ENCODE measurements at regions not wholly inside any gene's neighbourhood (a gene's known extent, or its start where the extent isn't known, plus 50 kb on each side); places are given as distances from the start of the nearest gene placed in this dataset.
"Not testable (repeated sequence)": the region's sequence is repeated elsewhere in the genome, so short reads cannot be mapped to it uniquely, and the experiment has no call there.

DNA sequence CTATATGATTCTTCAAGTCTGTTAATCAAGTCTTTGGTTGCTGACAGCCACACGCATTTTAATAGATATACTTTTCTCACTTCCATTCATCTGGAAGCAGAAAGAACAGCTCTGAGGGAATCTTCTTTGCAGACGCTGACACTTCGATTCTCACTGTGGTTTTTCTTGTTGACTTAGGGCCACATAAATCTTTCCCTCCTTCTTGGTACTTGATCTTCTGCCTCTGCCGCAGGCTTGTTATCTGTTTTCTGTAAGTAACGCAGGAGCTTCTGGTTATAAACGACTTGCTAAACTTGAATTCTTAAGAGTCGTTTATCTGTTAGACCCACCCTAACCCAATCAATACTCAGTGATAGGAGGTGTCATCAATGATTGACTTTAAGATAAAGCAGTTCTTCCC, 268.8 kb upstream of the SULF2 start:
- DNase-seq (ENCODE audit: low read depth): no peak

DNA sequence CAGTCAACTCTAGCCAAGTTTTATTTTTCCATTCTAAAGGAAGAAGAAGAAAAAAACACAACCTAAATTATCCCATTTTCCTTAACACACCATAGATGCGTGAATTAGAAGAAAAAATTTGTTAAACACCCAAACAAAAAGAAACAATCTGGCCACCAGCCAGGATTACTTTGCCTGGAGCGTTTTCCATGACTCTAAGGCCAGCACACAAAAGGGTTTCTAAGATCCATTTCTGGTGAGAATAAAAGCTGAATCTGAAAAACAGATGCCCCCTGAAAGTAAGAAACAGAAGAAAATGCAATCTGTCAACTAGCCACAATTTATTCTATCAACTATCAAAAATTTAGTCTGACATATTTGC, 267.2 kb upstream of the SULF2 start:
- no peak for DNase-seq (ENCODE audit: low read depth)

DNA sequence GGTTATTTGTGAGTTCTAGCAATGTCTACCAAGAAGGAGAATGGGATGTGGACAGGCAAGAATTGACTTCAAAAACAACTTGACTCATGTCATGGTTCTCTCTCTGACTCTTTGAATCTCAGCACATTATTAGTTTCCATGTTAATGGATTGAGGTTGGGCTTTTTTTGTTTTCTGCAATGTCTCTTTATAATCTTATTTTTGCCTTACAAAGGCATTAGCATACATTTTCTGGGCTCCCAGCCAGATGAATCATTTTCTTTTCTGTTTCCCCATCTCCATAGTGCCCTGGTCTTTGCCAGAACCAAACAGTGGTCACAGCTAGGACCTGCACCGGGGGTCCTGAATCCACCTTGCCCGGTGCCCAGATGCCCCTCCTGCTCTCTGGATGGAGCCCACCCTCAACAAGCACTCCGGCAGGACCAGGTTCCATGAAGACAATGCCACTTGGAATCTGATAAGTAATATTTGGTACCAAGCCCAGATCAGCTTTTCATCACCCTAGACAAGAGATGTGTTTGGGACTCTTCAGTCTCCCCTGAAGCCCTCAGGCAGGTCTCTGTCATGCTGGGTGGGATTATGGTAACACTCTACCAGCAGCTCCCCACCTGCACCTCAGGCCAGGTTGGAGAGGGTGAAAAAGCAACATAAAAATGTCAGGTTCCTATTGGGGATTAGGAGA, 266.7 kb upstream of the SULF2 start:
- no peak for DNase-seq (ENCODE audit: low read depth)

DNA sequence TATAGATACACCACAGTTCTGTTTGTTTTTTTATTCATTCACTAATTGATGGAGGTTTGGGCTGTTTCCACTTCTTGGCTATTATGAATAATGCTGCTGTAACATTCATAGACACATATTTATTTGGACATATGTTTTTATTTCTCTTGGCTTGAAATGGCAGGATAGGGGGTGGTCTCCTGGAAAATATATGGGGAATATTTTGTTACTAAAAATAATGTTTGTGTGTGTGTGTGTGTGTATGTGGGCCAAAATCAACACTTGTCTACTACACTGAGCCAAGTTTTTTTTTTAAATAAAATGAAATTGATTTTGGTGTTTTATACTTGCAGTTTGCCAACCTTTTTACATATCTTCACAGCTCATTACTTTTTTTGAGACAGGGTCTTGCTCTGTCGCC, 264.4 kb upstream of the SULF2 start:
- DNase-seq (ENCODE audit: low read depth): no peak

DNA sequence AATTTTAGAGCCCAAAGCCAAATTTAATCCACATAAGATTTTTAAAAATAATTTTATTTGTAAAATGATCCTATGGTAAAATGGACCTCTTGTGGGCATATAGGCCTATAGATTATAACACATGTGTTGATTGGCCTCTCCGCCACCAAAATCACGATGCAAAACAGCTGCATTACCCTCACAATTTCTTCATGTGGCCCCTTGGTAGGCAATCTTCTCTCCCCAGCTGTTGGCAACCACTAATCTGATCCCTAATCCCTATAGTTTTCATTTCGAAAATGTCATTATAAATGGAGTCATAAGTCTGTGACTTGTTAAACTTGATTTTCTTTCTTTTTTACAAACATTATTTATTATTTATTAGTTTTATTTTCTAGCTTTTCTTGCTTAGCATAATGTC, 263.9 kb upstream of the SULF2 start:
- no peak for DNase-seq (ENCODE audit: low read depth)

DNA sequence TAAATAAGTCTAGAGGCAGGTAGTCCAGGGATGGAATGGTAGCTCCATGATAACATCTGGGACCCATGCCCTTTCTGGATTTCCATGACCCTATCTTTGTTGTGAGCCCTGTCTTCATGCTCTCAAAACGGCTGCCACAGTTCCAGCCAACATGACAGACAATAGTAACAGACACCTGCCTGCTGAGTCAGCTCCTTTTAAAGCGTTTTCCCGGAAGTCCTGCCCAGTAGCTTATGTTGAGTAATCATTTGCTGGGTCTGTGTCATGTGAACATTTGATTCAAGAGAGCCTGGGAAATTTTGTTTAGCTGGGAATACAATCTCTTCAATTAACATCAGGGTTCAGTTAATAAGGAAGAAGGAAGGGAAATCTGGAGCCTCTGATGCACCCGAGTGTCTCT, 262.2 kb upstream of the SULF2 start:
- no peak for DNase-seq (ENCODE audit: low read depth)

DNA sequence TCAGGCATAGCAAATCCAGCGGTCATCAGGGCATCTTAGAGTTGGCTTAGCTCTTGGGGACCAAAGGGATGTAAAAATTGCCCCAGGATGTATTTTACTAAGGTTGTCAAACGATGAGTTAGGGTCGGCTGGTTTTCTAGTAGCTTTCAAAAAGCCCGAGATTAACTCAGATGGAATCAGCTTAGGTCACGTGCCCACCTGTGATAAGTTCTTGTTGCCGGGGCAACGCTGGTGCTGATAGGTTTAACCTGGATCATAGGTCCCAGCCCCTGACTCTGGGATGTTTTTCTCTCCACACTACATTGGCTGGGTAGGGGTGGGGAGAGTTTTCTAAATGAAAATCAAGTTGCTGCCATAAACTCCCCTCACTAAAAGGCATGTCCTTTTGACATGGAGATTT, 257.3 kb upstream of the SULF2 start:
- no peak for DNase-seq (ENCODE audit: low read depth)

DNA sequence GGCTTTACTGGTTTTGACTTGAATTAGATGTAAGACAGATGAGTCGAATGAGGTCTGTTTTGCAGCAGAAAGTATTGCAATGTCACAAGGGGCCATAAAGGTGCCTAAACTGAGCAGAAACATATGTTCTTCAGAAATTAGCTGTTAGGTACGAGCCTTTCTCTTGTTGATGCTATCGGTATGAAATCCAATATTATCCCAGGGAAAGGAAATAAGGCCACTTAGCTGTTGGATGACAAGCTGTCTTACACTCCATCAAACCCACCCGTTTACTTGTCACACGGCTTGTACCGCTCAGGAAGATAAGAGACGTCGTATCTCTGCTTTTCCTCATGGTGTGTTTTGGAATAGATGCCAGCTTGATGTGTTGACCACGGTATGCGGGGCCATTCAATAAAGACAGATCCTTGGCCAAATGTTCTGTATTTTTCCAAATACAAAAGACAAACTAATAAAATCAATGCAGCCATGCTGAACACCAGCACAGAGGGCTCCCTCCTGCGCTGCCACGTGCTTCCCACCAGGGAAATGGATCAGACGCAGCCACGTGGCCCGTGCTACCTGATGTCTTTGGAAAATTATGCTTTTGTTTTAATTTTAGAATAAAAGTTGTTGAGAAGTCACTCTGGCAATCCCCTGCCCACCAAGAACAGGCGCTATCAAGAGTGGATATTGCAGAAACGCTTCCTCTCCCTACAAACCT, 255.9 kb upstream of the SULF2 start:
- no peak for DNase-seq (ENCODE audit: low read depth)

DNA sequence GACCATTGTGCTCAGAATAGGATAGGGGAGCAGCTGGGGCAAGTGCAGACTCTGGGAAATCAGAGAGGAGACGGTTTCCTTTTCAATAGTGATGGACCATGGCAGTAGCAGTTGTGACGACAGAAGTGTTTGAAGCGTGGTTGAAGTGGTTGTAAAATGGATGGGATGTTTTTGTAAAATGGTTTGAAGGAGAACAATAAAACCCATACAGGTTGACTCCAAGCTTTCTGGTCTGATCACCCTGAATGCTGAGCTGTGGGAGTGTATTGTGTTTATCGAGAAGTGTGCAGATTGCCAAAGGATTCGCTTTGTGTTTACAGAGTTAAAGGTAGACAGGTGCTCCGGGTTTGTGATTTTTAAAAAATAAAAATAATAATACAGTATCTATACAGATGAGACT, 255.2 kb upstream of the SULF2 start:
- no peak for DNase-seq (ENCODE audit: low read depth)

DNA sequence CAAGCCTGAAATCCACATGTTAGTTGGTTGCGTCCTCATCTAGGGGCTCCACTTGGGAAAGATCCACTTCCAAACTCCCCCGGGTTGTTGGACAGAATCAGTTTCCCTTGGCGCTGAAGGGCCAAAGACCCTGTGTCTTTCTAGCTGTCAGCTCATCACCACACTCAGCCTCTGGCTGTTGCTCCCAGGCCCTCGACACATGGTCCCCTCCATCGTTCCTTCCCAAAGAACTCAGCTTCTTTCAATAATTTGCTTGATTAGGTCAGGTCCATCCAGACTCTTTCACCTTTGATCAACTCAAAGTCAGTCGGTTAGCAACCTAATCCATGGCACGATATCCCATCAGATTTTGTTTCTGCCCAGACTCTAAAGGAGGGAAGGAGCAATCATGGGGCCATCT, 254.8 kb upstream of the SULF2 start:
- DNase-seq (ENCODE audit: low read depth): no peak

DNA sequence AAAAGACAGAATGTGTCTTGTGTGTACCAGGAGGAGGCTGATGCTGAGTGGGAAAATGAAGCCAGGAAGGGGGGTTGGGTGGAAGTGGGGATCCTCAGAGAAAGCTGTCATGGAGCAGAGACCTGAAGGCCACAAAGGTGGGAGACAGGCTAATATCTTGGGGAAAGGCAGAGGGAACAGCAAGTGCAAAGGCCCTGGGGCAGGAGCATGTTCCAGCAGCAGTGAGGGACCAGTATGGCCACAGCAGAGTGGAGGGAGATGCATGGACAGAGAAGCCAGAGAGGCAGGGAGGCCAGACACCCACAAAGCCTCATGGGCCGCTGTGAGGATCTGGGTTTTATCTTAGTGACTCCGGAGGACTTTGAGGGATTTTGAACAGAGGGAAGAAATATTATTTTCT, 254.2 kb upstream of the SULF2 start:
- no peak for DNase-seq (ENCODE audit: low read depth)

DNA sequence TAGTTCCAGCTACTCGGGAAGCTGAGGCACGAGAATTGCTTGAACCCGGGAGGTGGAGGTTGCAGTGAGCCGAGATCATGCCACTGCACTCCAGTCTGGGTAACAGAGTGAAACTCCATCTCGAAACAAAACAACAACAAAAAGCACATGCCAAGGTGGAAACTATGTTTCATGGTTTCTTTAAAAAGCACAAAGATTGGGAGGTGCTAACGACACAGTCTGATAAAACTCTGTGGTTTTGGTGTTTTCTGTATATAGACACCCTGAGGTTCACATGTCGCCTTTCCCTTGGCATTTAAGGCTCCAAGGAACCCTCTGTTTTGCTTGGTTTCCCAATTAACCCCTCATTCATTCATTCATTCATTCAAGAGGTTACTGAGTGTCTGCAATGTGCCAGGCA, 253.4 kb upstream of the SULF2 start:
- no peak for DNase-seq (ENCODE audit: low read depth)

DNA sequence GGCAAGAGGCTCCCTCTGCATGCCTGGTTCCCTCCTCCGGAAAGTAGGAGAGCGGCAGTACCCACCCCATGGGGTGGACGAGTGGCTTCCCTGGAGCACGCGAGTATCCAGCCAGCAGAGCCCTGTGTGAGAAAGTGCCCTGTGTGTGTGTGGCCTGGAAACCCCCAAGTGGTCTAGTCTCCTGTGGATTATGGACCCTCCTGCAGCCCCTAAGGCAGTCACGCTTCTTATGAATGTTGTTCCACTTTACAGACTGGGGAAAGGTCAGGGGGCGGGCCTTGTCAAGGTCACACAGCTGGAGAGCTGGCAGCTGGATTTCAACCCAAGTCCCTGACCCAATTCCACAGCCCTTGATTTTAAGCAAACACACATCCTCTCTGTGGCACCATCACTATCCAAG, 252.5 kb upstream of the SULF2 start:
- DNase-seq (ENCODE audit: low read depth): not testable (repeated sequence)

DNA sequence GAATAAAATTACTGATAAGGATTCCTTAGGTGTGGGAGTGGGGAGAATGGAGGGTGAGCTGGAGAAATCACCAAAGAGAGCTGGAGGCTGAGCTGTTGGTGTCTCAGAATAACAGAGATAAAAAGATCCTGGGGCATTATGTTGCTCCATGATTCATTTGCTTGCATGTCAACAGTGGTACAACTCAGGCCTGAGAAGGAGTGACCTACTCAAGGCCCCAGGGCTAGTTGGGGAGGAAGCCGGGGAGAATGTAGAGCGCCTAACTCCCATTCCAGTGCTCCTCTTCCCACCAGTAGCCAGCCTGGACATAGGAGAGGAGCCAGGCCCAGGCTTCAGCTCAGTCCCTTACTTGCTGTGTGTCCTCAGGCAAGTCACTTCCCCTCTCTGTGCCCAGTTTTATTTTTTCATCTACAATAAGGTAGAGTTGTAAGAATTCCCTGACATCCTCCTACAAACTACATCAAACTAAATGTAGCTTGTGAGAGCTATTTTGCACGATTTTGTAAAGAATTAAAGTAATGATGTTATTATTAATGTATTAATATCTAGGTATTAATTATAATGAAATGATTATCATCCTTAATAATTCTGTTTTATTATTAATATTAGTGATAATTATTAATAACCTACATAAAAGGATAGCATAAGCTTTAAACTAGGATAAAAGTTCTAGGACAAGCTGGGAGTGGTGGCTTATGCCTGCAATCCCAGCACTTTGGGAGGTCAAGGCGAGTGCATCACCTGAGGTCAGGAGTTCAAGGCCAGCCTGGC, 250.9 kb upstream of the SULF2 start:
- DNase-seq (ENCODE audit: low read depth): no peak

DNA sequence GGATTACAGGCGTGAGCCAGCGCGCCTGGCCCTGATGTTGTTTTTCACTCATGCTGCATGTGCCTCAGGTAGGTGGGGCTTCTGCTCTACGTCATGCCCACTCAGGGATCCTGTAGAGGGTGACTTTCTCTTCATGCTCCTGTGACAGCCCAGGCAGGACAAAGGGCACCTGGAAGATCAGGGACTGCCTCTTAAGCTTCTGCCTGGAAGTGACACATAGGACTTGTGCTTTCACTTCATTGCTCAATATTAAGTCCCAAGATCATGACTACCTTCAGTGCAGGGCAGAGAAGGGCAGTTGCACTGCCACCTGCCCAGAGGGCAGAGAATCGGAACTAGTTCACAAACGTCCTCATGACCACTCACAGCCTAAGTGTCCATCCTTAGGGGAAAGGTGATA, 249.5 kb upstream of the SULF2 start:
- no peak for DNase-seq (ENCODE audit: low read depth)

DNA sequence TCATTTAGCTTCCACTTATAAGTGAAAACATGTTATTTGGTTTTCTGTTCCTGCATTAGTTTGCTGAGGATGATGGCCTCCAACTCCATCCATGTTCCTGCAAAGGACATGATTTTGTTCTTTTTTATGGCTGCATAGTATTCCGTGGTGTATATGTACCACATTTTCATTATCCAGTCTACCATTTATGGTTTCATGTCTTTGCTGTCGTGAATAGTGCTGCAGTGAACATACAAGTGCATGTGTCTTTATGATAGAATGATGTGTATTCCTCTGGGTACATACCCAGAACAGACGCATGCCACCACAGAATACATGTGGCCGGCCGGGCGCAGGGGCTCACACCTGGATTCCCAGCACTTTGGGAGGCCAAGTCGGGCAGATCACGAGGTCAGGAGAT, 247.7 kb upstream of the SULF2 start:
- DNase-seq (ENCODE audit: low read depth): not testable (repeated sequence)

DNA sequence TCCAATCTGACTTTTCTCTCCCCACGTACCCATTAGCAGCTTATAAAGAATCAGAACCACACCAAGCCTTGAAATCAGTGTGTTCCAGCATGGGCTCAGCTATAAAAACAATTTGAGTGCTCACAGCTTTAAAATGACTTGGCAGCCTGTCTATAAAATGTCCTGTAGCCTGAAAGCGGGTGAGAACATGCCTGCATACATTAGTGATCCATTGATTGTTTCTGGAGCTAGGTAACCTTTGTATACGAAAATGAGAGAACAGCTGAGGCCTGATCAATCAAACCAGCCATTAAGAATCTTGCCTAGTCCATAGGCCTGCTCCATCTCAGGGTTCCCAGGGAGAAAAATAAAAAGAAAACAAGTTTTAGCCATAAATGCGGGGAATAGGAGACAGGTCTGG, 245.8 kb upstream of the SULF2 start:
- DNase-seq (ENCODE audit: low read depth): no peak

DNA sequence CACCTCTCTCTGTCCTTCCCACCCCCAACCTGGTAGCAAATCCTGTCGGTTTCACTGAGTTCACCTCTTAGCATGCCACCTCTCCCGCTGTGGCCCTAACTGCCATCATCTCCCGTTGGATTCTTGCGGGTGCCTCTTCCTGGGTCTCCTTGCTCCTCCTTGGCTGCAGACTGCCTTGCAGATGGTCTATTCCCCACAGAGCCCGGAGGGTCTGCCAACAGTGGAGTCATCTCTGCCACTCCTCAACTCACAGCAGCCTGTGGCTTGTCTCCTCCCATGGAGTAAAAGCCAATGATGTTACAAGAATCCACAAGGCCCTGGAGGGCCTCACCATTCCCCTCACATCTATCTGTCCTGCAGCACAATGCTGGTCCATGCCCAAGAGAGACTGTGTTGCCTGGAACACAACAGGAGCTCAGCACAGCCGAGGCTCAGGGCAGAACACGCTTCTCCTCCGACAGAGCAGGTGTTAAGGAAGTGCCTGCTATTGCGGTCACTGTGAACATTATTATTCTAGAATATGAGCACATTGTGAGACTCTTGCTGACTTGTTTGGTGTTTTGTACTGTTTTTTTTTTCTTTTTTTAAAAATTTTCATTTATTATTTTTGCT, 241.8 kb upstream of the SULF2 start:
- DNase-seq (ENCODE audit: low read depth): no peak

DNA sequence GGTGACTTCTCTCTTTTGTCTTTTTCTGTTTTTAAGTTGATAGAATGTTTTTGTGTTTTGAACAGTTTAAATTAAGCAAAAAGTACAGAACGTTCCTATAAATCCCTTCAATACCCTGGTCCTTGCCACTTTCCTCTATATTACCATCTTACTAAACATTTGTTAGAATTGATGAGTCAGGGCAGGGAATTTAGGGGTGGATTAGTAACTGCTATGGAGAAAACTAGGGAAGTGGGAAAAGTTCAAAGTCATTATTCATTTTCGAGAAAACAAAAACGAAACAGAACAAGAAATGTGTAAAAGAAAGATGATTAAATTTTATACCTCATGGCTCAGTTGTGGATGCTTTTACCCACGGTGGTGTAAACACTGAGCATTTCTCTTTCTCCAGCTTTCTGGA, 240.4 kb upstream of the SULF2 start:
- DNase-seq (ENCODE audit: low read depth): peak; percentile 17

DNA sequence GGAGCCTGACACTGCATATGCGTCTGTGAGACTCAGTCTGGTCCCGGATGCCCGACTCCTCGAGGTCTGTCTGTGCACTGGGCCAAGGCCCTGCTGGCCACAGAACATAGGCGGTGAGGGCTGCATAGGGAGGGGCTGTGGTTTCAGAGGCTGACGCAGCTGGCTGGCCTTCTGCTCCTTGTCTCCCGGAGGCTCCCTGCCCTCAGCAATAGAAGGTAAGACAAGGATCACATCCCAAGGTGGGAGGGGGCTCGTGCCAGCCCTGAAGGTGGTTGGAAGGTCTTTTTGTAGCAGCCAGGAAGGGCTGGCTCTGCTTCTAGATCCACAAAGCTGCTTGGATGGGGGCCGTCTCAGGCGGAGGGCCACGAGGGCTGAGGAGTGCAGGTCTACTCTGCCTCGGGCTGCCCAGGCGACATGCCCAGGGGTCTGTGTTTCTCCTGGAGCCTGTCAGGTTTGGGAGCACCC, 239.8 kb upstream of the SULF2 start:
- DNase-seq (ENCODE audit: low read depth): peak; percentile 8

DNA sequence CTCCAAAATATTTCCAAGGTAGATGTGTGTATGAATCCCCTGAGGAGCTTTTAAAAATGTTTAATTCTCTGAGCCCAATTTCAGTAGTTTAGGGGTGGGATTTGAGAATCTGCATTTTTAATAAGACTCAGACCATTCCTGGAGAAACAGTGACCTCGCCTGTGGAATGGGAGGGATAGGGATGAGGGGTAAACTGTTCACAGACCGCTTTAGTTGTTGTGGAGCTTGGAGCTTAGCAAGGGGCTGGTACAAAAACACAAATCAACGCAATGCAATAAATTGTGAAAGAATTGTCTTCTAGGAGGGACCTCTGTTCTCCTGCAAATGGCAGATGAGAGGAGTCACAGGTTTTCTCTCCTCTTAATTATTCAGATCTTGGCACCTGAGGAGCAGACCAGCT, 239.3 kb upstream of the SULF2 start:
- DNase-seq (ENCODE audit: low read depth): no peak

DNA sequence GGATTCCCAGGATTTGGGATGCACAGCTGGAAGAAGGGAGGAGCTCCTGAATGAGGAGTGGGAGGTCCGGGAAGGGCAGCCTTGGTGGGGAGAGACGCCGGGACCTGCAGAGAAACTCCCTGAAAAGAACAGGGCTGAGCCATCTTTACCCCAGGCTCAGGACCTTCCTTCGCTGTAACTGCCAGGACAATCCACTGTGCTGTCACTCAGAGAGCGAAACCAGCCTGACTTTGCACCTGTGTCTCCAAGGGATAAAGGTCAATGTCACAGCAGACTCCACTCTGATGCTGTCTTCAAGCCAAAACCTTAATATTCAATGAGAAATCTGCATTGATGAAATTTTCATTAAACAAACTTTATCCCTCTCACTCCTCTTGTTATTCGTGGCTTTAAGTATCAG, 235.4 kb upstream of the SULF2 start:
- not testable (repeated sequence) for DNase-seq (ENCODE audit: low read depth)
